ENCODE measurements at regions not wholly inside any gene's neighbourhood (a gene's known extent, or its start where the extent isn't known, plus 50 kb on each side); places are given as distances from the start of the nearest gene placed in this dataset.
A peak's percentile ranks its signal among the peaks of the same experiment; 100 is the strongest.

GRCh38 chr9:36728651-36729520 lies 156.2 kb downstream of the MELK start:
- peak; percentile 83 for TF ChIP-seq CTCF (IDR thresholded peaks at IDR 0.05)
- DNase-seq (ENCODE audit: extremely low spot score, unreplicated experiment), result peak; percentile 92
- peaks cover 15% of the 10 kb centered on the region for H3K27me3 Mint-ChIP-seq (ENCODE audit: unreplicated experiment)
- no peak overlapping the region for H3K4me3 Mint-ChIP-seq (ENCODE audit: unreplicated experiment)
- H3K9me3 Mint-ChIP-seq (ENCODE audit: unreplicated experiment), result no peaks in the 10 kb centered on the region
- H3K27ac Mint-ChIP-seq (ENCODE audit: unreplicated experiment), result no peak overlapping the region
- H3K4me1 Mint-ChIP-seq (ENCODE audit: unreplicated experiment), result no peaks in the 10 kb centered on the region
- no peaks in the 10 kb centered on the region for H3K36me3 Mint-ChIP-seq (ENCODE audit: unreplicated experiment)

- no peaks in the 10 kb centered on the region for H3K9me3 Mint-ChIP-seq (ENCODE audit: unreplicated experiment)
- no peak for TF ChIP-seq CTCF (IDR thresholded peaks at IDR 0.05)
- DNase-seq (ENCODE audit: extremely low spot score, unreplicated experiment), result no peak
Observed at GRCh38 chr9:36729906-36730305, 157.2 kb downstream of the MELK start.

GRCh38 chr9:36730414-36730813 lies 157.7 kb downstream of the MELK start:
- no peaks in the 10 kb centered on the region for H3K9me3 Mint-ChIP-seq (ENCODE audit: unreplicated experiment)
- TF ChIP-seq CTCF (IDR thresholded peaks at IDR 0.05), result no peak

More at GRCh38 chr9:36729906-36730305, 157.2 kb downstream of the MELK start:
- H3K27ac Mint-ChIP-seq (ENCODE audit: unreplicated experiment), result no peak overlapping the region
- H3K4me3 Mint-ChIP-seq (ENCODE audit: unreplicated experiment), result no peak overlapping the region
- no peaks in the 10 kb centered on the region for H3K36me3 Mint-ChIP-seq (ENCODE audit: unreplicated experiment)
- H3K27me3 Mint-ChIP-seq (ENCODE audit: unreplicated experiment), result peaks cover 17% of the 10 kb centered on the region
- no peaks in the 10 kb centered on the region for H3K4me1 Mint-ChIP-seq (ENCODE audit: unreplicated experiment)

GRCh38 chr9:36731068-36731956 lies 158.6 kb downstream of the MELK start:
- Mint-ChIP-seq H3K9me3 (ENCODE audit: unreplicated experiment) (no peaks in the 10 kb centered on the region), H3K36me3 (ENCODE audit: unreplicated experiment) (no peaks in the 10 kb centered on the region), H3K27ac (ENCODE audit: unreplicated experiment) (no peak overlapping the region), H3K27me3 (ENCODE audit: unreplicated experiment) (peaks cover 25% of the 10 kb centered on the region), H3K4me1 (ENCODE audit: unreplicated experiment) (no peaks in the 10 kb centered on the region), H3K4me3 (ENCODE audit: unreplicated experiment) (no peak overlapping the region)
- DNase-seq (ENCODE audit: extremely low spot score, unreplicated experiment), result no peak
- TF ChIP-seq CTCF (IDR thresholded peaks at IDR 0.05), result no peak

More at GRCh38 chr9:36730414-36730813, 157.7 kb downstream of the MELK start:
- Mint-ChIP-seq H3K4me3 (ENCODE audit: unreplicated experiment) (no peak overlapping the region), H3K27me3 (ENCODE audit: unreplicated experiment) (peaks cover 20% of the 10 kb centered on the region), H3K36me3 (ENCODE audit: unreplicated experiment) (no peaks in the 10 kb centered on the region), H3K4me1 (ENCODE audit: unreplicated experiment) (no peaks in the 10 kb centered on the region), H3K27ac (ENCODE audit: unreplicated experiment) (no peak overlapping the region)
- no peak for DNase-seq (ENCODE audit: extremely low spot score, unreplicated experiment)

- DNase-seq (ENCODE audit: extremely low spot score, unreplicated experiment), result no peak
- no peak overlapping the region for H3K4me3 Mint-ChIP-seq (ENCODE audit: unreplicated experiment)
- no peak for TF ChIP-seq CTCF (IDR thresholded peaks at IDR 0.05)
- H3K9me3 Mint-ChIP-seq (ENCODE audit: unreplicated experiment), result no peaks in the 10 kb centered on the region
- no peaks in the 10 kb centered on the region for H3K36me3 Mint-ChIP-seq (ENCODE audit: unreplicated experiment)
- peaks cover 30% of the 10 kb centered on the region for H3K27me3 Mint-ChIP-seq (ENCODE audit: unreplicated experiment)
- H3K27ac Mint-ChIP-seq (ENCODE audit: unreplicated experiment), result no peak overlapping the region
- H3K4me1 Mint-ChIP-seq (ENCODE audit: unreplicated experiment), result no peaks in the 10 kb centered on the region
Observed at GRCh38 chr9:36734737-36735136, 162.0 kb downstream of the MELK start.

Measured in osteocyte (in vitro differentiated cells).